H1 (cell line): ENCODE measurements at regions not wholly inside any gene's neighbourhood (a gene's known extent, or its start where the extent isn't known, plus 50 kb on each side); places are given as distances from the start of the nearest gene placed in this dataset.

Experiments
- CTCF ChIA-PET: fragments of 300-600 bp; sonication (Branson Sonifier 250); formaldehyde crosslinking; loops from one replicate; lab custom pipeline; 2021; ENCODE audit not compliant: partially characterized antibody; lab: Charles Lee
- POLR2A ChIA-PET: fragments of 300-600 bp; sonication (Branson Sonifier 250); formaldehyde crosslinking; loops from one replicate; lab custom pipeline; 2021; ENCODE audit warnings: inconsistent platforms; ENCODE audit not compliant: partially characterized antibody; lab: Charles Lee
- DNase-seq, 2 experiments: peaks; one replicate each; pipeline versions ENCODE4 v3.0.0 to v3.0.0-alpha.2; 2010 to 2022; ENCODE audit warnings: low spot score in 2 of 2, low read depth in 1 of 2, mixed read lengths in 1 of 2
- FAIRE-seq: peaks from 2 replicates; lab custom pipeline; 2011; peaks lifted over from hg19 to GRCh38; lab: Jason Lieb, UNC
- H2AFZ ChIP-seq: 2 replicates; pipeline ENCODE4 v1.8.1; 2012; ENCODE audit warnings: low read length, inconsistent platforms
- H2AK5ac ChIP-seq: 2 replicates; pipeline ENCODE4 v1.6.1; 2013; ENCODE audit warnings: low read depth, low read length
- H2BK120ac ChIP-seq: replicated peaks from 2 replicates; pipeline ENCODE3; 2013; ENCODE audit warnings: low read depth, low read length, inconsistent platforms
- H2BK12ac ChIP-seq: 2 replicates; pipeline ENCODE4 v1.6.1; 2013; ENCODE audit warnings: low read depth, low read length
- H2BK15ac ChIP-seq: 2 replicates; pipeline ENCODE4 v1.6.1; 2013; ENCODE audit warnings: low read length
- H2BK20ac ChIP-seq: 2 replicates; pipeline ENCODE4 v1.6.1; 2013; ENCODE audit warnings: low read length
- H2BK5ac ChIP-seq: 2 replicates; pipeline ENCODE4 v1.6.1; 2013; ENCODE audit warnings: low read depth, low read length
- H3K14ac ChIP-seq: 2 replicates; pipeline ENCODE4 v1.6.1; 2013; ENCODE audit warnings: inconsistent platforms; ENCODE audit not compliant: insufficient read length
- H3K18ac ChIP-seq: 2 replicates; pipeline ENCODE4 v1.6.1; 2013; ENCODE audit warnings: low read length; ENCODE audit errors: extremely low read depth
- H3K23ac ChIP-seq: 2 replicates; pipeline ENCODE4 v1.6.1; 2013; ENCODE audit warnings: inconsistent platforms; ENCODE audit not compliant: insufficient read length
- H3K23me2 ChIP-seq: 2 replicates; pipeline ENCODE4 v1.6.1; 2013; ENCODE audit warnings: low read depth, low read length
- H3K27ac ChIP-seq: 2 replicates; pipeline ENCODE4 v1.6.1; 2011; ENCODE audit warnings: low read depth, low read length, inconsistent platforms
- H3K27me3 ChIP-seq, 4 experiments: replicated peaks in 1 of 4; 1 replicate in 1 of 4; 2 replicates in 3 of 4; pipeline versions ENCODE4 v1.6.1 to v1.8.1; 2011 to 2013; ENCODE audit warnings: low read length in 3 of 4, mild to moderate bottlenecking in 3 of 4, inconsistent platforms in 2 of 4, mixed read lengths in 2 of 4, moderate library complexity in 1 of 4; ENCODE audit not compliant: control insufficient read depth in 3 of 4, insufficient read depth in 3 of 4; ENCODE audit errors: extremely low read depth in 1 of 4
- H3K36me3 ChIP-seq, 4 experiments: 2 replicates each; pipeline versions ENCODE4 v1.6.1 to v1.8.1; 2011 to 2013; ENCODE audit warnings: mild to moderate bottlenecking in 4 of 4, low read length in 3 of 4, moderate library complexity in 2 of 4, control low read depth in 1 of 4, inconsistent platforms in 1 of 4; ENCODE audit not compliant: insufficient read depth in 4 of 4, control insufficient read depth in 2 of 4
- H3K4ac ChIP-seq: replicated peaks from 2 replicates; pipeline ENCODE3; 2013; ENCODE audit warnings: low read length, low read depth, mixed read lengths, inconsistent platforms; ENCODE audit not compliant: insufficient read length
- H3K4me1 ChIP-seq, 4 experiments: replicated peaks in 1 of 4; 1 replicate in 1 of 4; 2 replicates in 3 of 4; pipeline versions ENCODE4 v1.6.1 to v1.8.1; 2011 to 2013; ENCODE audit warnings: low read length in 3 of 4, inconsistent platforms in 2 of 4, mixed read lengths in 1 of 4; ENCODE audit not compliant: insufficient read depth in 4 of 4, control insufficient read depth in 3 of 4
- H3K4me2 ChIP-seq, 2 experiments: 2 replicates each; pipeline versions ENCODE4 v1.6.1 to v1.8.1; 2011 to 2013; ENCODE audit warnings: low read depth in 2 of 2, low read length in 2 of 2, control low read depth in 1 of 2, inconsistent platforms in 1 of 2, mild to moderate bottlenecking in 1 of 2; ENCODE audit not compliant: insufficient read depth in 1 of 2
- H3K4me3 ChIP-seq, 4 experiments: fragments of 200-600, 300-600 bp in 1 of 4; sonication (generic), shearing (Covaris generic), sonication (Bioruptor Twin) in 1 of 4; 2 replicates each; pipeline versions ENCODE4 v1.5.1 to v1.8.1; 2011 to 2016; ENCODE audit warnings: low read length in 4 of 4, low read depth in 3 of 4, control low read depth in 2 of 4, inconsistent platforms in 2 of 4, mild to moderate bottlenecking in 2 of 4, mixed read lengths in 1 of 4, moderate library complexity in 1 of 4; ENCODE audit not compliant: insufficient read depth in 2 of 4; ENCODE audit errors: extremely low read depth in 1 of 4
- H3K56ac ChIP-seq: replicated peaks from 2 replicates; pipeline ENCODE3; 2013; ENCODE audit warnings: low read depth, mild to moderate bottlenecking, mixed read lengths, low read length, inconsistent platforms; ENCODE audit not compliant: insufficient read length
- H3K79me1 ChIP-seq: 2 replicates; pipeline ENCODE4 v1.6.1; 2013; ENCODE audit warnings: low read depth, low read length, control low read depth
- H3K79me2 ChIP-seq, 2 experiments: 2 replicates each; pipeline versions ENCODE4 v1.6.1 to v1.8.1; 2012 to 2013; ENCODE audit warnings: low read length in 2 of 2, mild to moderate bottlenecking in 2 of 2, inconsistent platforms in 1 of 2; ENCODE audit not compliant: insufficient read depth in 2 of 2, control insufficient read depth in 1 of 2
- H3K9ac ChIP-seq, 4 experiments: replicated peaks in 1 of 4; 1 replicate in 1 of 4; 2 replicates in 3 of 4; pipeline versions ENCODE4 v1.6.1 to v1.8.1; 2011 to 2013; ENCODE audit warnings: low read depth in 3 of 4, low read length in 3 of 4, control low read depth in 2 of 4, mild to moderate bottlenecking in 2 of 4, moderate library complexity in 2 of 4, inconsistent platforms in 1 of 4; ENCODE audit errors: extremely low read depth in 1 of 4
- H3K9me3 ChIP-seq, 2 experiments: 2 replicates each; pipeline versions ENCODE4 v1.6.1 to v1.8.1; 2012 to 2013; ENCODE audit warnings: mild to moderate bottlenecking in 2 of 2, moderate library complexity in 2 of 2, control low read depth in 1 of 2, inconsistent platforms in 1 of 2, low read depth in 1 of 2, low read length in 1 of 2, mixed read lengths in 1 of 2; ENCODE audit not compliant: insufficient read depth in 2 of 2
- H4K20me1 ChIP-seq, 2 experiments: replicated peaks in 1 of 2; 2 replicates each; pipeline versions ENCODE3 to v1.8.1; 2011 to 2013; ENCODE audit warnings: inconsistent platforms in 2 of 2, low read length in 2 of 2, mild to moderate bottlenecking in 1 of 2; ENCODE audit not compliant: insufficient read depth in 2 of 2, control insufficient read depth in 1 of 2
- H4K5ac ChIP-seq: 2 replicates; pipeline ENCODE4 v1.6.1; 2013; ENCODE audit warnings: low read length, low read depth, mixed read lengths, inconsistent platforms; ENCODE audit not compliant: insufficient read length
- H4K8ac ChIP-seq: 2 replicates; pipeline ENCODE4 v1.8.0; 2013; ENCODE audit warnings: mild to moderate bottlenecking, moderate library complexity, low read length, inconsistent platforms; ENCODE audit not compliant: insufficient read depth; ENCODE audit errors: extremely low read depth
- H4K91ac ChIP-seq: replicated peaks from 2 replicates; pipeline ENCODE3; 2013; ENCODE audit warnings: low read length, mixed read lengths, inconsistent platforms; ENCODE audit not compliant: insufficient read length
- EGR1 ChIP-seq: IDR thresholded peaks from 2 replicates; pipeline ENCODE4 v1.6.1; 2011; ENCODE audit warnings: low read depth, low read length, borderline replicate concordance
- JUND ChIP-seq: IDR thresholded peaks from 2 replicates; pipeline ENCODE4 v1.6.1; 2011; ENCODE audit warnings: mild to moderate bottlenecking, improper control_type of control experiment, low read length
- POU5F1 ChIP-seq: IDR thresholded peaks from 2 replicates; pipeline ENCODE4 v1.6.1; 2011; ENCODE audit warnings: low read depth, mild to moderate bottlenecking, low read length, moderate library complexity
- SIRT6 ChIP-seq: IDR thresholded peaks from one replicate; pipeline ENCODE4 v1.7.1; 2012; ENCODE audit warnings: low read length, inconsistent platforms
- SP2 ChIP-seq: IDR thresholded peaks from 2 replicates; pipeline ENCODE4 v1.6.1; 2012; ENCODE audit warnings: mild to moderate bottlenecking, low read length, inconsistent platforms
- WGBS, 2 experiments: shearing (Covaris generic) in 1 of 2; methylation state at CpG; one replicate each; pipeline versions ENCODE4 v1.1.6 to v1.1.7; 2013 to 2015; ENCODE audit warnings: low lambda C conversion rate in 2 of 2, mixed read lengths in 2 of 2, inconsistent platforms in 1 of 2, low coverage in 1 of 2, missing lambda C conversion rate in 1 of 2; ENCODE audit not compliant: insufficient replicate concordance in 2 of 2, insufficient coverage in 1 of 2, insufficient read length in 1 of 2; ENCODE audit errors: extremely low coverage in 1 of 2, missing lambda C conversion rate in 1 of 2; 5-methylcytosine and 5-hydroxymethylcytosine counted together

DNA sequence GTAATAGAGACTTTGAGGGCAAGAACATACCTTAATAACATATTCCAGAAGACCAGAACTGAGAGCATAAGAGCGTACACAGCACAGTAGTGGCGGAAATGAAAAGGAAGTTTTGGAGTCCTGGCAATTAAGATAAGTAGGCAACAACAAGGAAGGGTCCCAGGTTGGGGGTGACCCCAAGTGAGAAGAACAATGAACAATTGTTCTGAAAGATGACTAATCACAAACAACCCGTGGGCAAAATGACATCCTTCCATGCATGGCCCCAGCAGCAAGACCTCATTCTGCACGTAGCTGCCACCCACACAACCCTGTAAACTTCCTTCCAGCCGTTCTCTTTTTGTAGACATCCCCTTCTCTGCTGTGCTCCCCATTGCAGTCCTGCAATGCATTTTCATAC, 384.4 kb upstream of the PABPC4L start:
- 89% methylated on average over 5 of the region's 5 CpGs; no CpG with 5 or more reads in 1 of the 2 experiments for WGBS, 2 experiments
- H3K9me3 ChIP-seq: no peaks in the 10 kb centered on the region
- H4K20me1 ChIP-seq: no peaks in the 10 kb centered on the region
- no peak overlapping the region for H2BK5ac ChIP-seq
- H3K27me3 ChIP-seq: no peaks in the 10 kb centered on the region
- no peaks in the 10 kb centered on the region for H3K4me1 ChIP-seq
- no peak overlapping the region for H3K14ac ChIP-seq
- no peak overlapping the region for H2BK120ac ChIP-seq
- no peaks in the 10 kb centered on the region for H3K23me2 ChIP-seq
- no peak overlapping the region for H3K4me2 ChIP-seq
- no peak overlapping the region for H3K4me3 ChIP-seq
- H3K4ac ChIP-seq: no peak overlapping the region
- no peaks in the 10 kb centered on the region for H3K79me1 ChIP-seq
- FAIRE-seq (no peak), DNase-seq (no peak)
- H4K5ac ChIP-seq: no peak overlapping the region
- no peaks in the 10 kb centered on the region for H3K36me3 ChIP-seq
- no peak overlapping the region for H3K27ac ChIP-seq
- no peak overlapping the region for H2AK5ac ChIP-seq
- no peak overlapping the region for H4K8ac ChIP-seq
- ChIA-PET POLR2A (no interaction called here), CTCF (no interaction called here)
- H2BK15ac ChIP-seq: no peak overlapping the region
- no peak overlapping the region for H2BK12ac ChIP-seq
- H2AFZ ChIP-seq: no peak overlapping the region
- H3K18ac ChIP-seq: no peak overlapping the region
- no peak overlapping the region for H3K9ac ChIP-seq
- H3K79me2 ChIP-seq: no peaks in the 10 kb centered on the region
- TF ChIP-seq SP2 (no peak), JUND (no peak), POU5F1 (no peak), EGR1 (no peak), SIRT6 (no peak)
- H4K91ac ChIP-seq: no peak overlapping the region
- H3K23ac ChIP-seq: no peak overlapping the region
- H2BK20ac ChIP-seq: no peak overlapping the region
- H3K56ac ChIP-seq: no peak overlapping the region
